HepG2 (cell line): ENCODE measurements at regions not wholly inside any gene's neighbourhood (a gene's known extent, or its start where the extent isn't known, plus 50 kb on each side); places are given as distances from the start of the nearest gene placed in this dataset.

Experiments used
- DNMT1 ChIP-seq: sonication (generic); formaldehyde crosslinking; IDR thresholded peaks from 2 replicates; pipeline ENCODE4 v1.5.1; 2020; ENCODE audit warnings: mild to moderate bottlenecking, missing genetic modification reagents
- ETS1 ChIP-seq: sonication (generic); formaldehyde crosslinking; IDR thresholded peaks from 2 replicates; pipeline ENCODE4 v1.4.0; 2020; ENCODE audit warnings: missing genetic modification reagents
- ETV5 ChIP-seq: IDR thresholded peaks from 2 replicates; pipeline ENCODE4 v1.6.1; 2018; ENCODE audit warnings: missing biosample characterization, missing genetic modification reagents, inconsistent platforms, borderline replicate concordance
- GATAD1 ChIP-seq: IDR thresholded peaks from 2 replicates; pipeline ENCODE4 v1.6.1; 2016; ENCODE audit warnings: missing genetic modification reagents, missing compliant biosample characterization
- GMEB1 ChIP-seq: sonication (generic); formaldehyde crosslinking; IDR thresholded peaks from 2 replicates; pipeline ENCODE4 v1.5.1; 2020; ENCODE audit warnings: missing genetic modification reagents, mild to moderate bottlenecking, borderline replicate concordance
- GPBP1L1 ChIP-seq: sonication (generic); formaldehyde crosslinking; IDR thresholded peaks from 2 replicates; pipeline ENCODE4 v1.5.0; 2020; ENCODE audit warnings: mild to moderate bottlenecking, missing genetic modification reagents
- HBP1 ChIP-seq: IDR thresholded peaks from 2 replicates; pipeline ENCODE4 v1.6.1; 2016; ENCODE audit warnings: low read depth, control low read depth
- IRX3 ChIP-seq: sonication (generic); formaldehyde crosslinking; IDR thresholded peaks from 2 replicates; pipeline ENCODE4 v1.8.1; 2023; ENCODE audit warnings: mild to moderate bottlenecking, low read depth, missing genetic modification reagents, borderline replicate concordance
- NR0B2 ChIP-seq: sonication (generic); formaldehyde crosslinking; IDR thresholded peaks from 2 replicates; pipeline ENCODE4 v1.4.0; 2020; ENCODE audit warnings: mild to moderate bottlenecking, missing genetic modification reagents
- RFXAP ChIP-seq: sonication (generic); formaldehyde crosslinking; IDR thresholded peaks from 2 replicates; pipeline ENCODE4 v1.4.0; 2020; ENCODE audit warnings: missing genetic modification reagents, borderline replicate concordance
- THAP7 ChIP-seq: sonication (generic); formaldehyde crosslinking; IDR thresholded peaks from 2 replicates; pipeline ENCODE4 v1.8.1; 2023; ENCODE audit warnings: mild to moderate bottlenecking, missing genetic modification reagents
- THYN1 ChIP-seq: sonication (generic); formaldehyde crosslinking; IDR thresholded peaks from 2 replicates; pipeline ENCODE4 v1.8.1; 2023; ENCODE audit warnings: low read depth, mild to moderate bottlenecking, moderate library complexity, missing genetic modification reagents, borderline replicate concordance
- ZBTB10 ChIP-seq: sonication (generic); formaldehyde crosslinking; IDR thresholded peaks from 2 replicates; pipeline ENCODE4 v1.4.0; 2020; ENCODE audit warnings: missing genetic modification reagents, borderline replicate concordance
- ZNF317 ChIP-seq: sonication (generic); formaldehyde crosslinking; IDR thresholded peaks from 2 replicates; pipeline ENCODE4 v1.5.0; 2020; ENCODE audit warnings: mild to moderate bottlenecking, missing genetic modification reagents
- ZNF746 ChIP-seq: sonication (generic); formaldehyde crosslinking; IDR thresholded peaks from 2 replicates; pipeline ENCODE4 v1.8.0; 2022; ENCODE audit warnings: mild to moderate bottlenecking, missing genetic modification reagents

- TF ChIP-seq THAP7: no peak
- TF ChIP-seq RFXAP (CRISPR knock-in tag): 0 out of 2 replicates have a peak, but pooled peaks have one; percentile 38
- TF ChIP-seq GMEB1 (CRISPR knock-in tag): 0 out of 2 replicates have a peak, but pooled peaks have one; percentile 53
- no peak for TF ChIP-seq THYN1 (CRISPR knock-in tag)
- TF ChIP-seq ETV5: peak; percentile 56; the same call in 1 of the 2 replicates
- no peak for TF ChIP-seq DNMT1
- TF ChIP-seq ZNF317 (CRISPR knock-in tag): 0 out of 2 replicates have a peak, but pooled peaks have one; percentile 44
- no peak for TF ChIP-seq IRX3 (CRISPR knock-in tag)
- no peak for TF ChIP-seq ETS1 (CRISPR knock-in tag)
- TF ChIP-seq NR0B2 (CRISPR knock-in tag): no peak
- no peak for TF ChIP-seq ZNF746
- 0 out of 2 replicates have a peak, but pooled peaks have one; percentile 60 for TF ChIP-seq GATAD1 (CRISPR knock-in tag)
- TF ChIP-seq GPBP1L1: no peak
- TF ChIP-seq HBP1 (CRISPR knock-in tag): no peak
- TF ChIP-seq ZBTB10 (CRISPR knock-in tag): no peak
These were observed 55.4 kb upstream of the CD28 start (continued) for GRCh38 chr2:203650860-203651613.
